ENCODE measurements at regions not wholly inside any gene's neighbourhood (a gene's known extent, or its start where the extent isn't known, plus 50 kb on each side); places are given as distances from the start of the nearest gene placed in this dataset.

DNA sequence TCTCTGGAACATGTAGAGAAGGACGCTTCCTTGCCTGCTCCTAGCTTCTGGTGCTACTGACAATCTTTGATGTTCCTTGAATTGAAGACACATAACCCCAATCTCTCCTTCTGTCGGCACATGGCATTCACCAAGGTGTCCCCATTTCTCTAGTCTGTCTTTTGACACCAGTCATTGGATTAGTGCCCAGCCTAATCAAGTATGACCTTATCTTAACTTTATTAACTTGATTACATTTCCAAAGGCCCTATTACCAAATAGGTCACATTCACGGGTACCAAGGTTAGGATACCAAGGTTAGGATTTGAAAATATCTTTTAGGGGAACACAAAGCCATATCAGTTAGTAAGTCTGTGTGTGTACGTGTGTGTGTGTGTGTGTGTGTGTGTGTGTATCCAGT, 377.9 kb downstream of the CMPK2 start:
- Histone ChIP-seq H4K20me1 (ENCODE audit: insufficient read depth) (no peaks in the 10 kb centered on the region), H3K9me2 (no peaks in the 10 kb centered on the region), H3K36me3 (replicated peaks in 1 of 2; ENCODE audit: control insufficient read depth in 1 of 2, insufficient read depth in 2 of 2, low read length in 1 of 2) (no peaks in the 10 kb centered on the region), H3K4me1 (ENCODE audit: control insufficient read depth in 1 of 2, insufficient read depth in 2 of 2, low read depth in 1 of 2, low read length in 1 of 2) (peaks cover 0 to 6% of the 10 kb centered on the region in 2 experiments; a peak in 1 of 4 replicates), H3K4me2 (no peak overlapping the region), H3F3A (replicated peaks; ENCODE audit: insufficient read depth) (no peaks in the 10 kb centered on the region), H3K4me3 (ENCODE audit: low read depth in 2 of 2, low read length in 1 of 2) (no peak overlapping the region), H3K9me3 (no peaks in the 10 kb centered on the region), H3K79me2 (ENCODE audit: insufficient read depth) (no peaks in the 10 kb centered on the region), H3K9ac (no peak overlapping the region), H2AFZ (ENCODE audit: low read depth) (no peak overlapping the region), H3K27me3 (ENCODE audit: insufficient read depth) (no peaks in the 10 kb centered on the region), H3K27ac (ENCODE audit: low read depth in 2 of 2, low read length in 1 of 2) (no peak overlapping the region)
- 34% methylated on average over 4 of the region's 4 CpGs for WGBS (ENCODE audit: low lambda C conversion rate)
- ChIA-PET POLR2A (no interaction called here), CTCF (interaction anchor here (0.6 kb wide), 1 partner anchor 105 kb away, joined by 3 read pairs; no protein-coding TSS in a partner anchor)
- TF ChIP-seq, protein P1, sequence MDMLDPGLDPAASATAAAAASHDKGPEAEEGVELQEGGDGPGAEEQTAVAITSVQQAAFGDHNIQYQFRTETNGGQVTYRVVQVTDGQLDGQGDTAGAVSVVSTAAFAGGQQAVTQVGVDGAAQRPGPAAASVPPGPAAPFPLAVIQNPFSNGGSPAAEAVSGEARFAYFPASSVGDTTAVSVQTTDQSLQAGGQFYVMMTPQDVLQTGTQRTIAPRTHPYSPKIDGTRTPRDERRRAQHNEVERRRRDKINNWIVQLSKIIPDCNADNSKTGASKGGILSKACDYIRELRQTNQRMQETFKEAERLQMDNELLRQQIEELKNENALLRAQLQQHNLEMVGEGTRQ (IDR thresholded peaks at IDR 0.05; ENCODE audit: borderline replicate concordance, low read depth, low read length), result no peak
- TF ChIP-seq, protein P2, sequence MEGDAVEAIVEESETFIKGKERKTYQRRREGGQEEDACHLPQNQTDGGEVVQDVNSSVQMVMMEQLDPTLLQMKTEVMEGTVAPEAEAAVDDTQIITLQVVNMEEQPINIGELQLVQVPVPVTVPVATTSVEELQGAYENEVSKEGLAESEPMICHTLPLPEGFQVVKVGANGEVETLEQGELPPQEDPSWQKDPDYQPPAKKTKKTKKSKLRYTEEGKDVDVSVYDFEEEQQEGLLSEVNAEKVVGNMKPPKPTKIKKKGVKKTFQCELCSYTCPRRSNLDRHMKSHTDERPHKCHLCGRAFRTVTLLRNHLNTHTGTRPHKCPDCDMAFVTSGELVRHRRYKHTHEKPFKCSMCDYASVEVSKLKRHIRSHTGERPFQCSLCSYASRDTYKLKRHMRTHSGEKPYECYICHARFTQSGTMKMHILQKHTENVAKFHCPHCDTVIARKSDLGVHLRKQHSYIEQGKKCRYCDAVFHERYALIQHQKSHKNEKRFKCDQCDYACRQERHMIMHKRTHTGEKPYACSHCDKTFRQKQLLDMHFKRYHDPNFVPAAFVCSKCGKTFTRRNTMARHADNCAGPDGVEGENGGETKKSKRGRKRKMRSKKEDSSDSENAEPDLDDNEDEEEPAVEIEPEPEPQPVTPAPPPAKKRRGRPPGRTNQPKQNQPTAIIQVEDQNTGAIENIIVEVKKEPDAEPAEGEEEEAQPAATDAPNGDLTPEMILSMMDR (IDR thresholded peaks at IDR 0.05), result no peak
- TF ChIP-seq TCF12 (IDR thresholded peaks at IDR 0.05), result no peak
- no peak for TF ChIP-seq SIN3A (IDR thresholded peaks at IDR 0.05; ENCODE audit: borderline replicate concordance, low read depth, low read length)
- TF ChIP-seq CHD2 (IDR thresholded peaks at IDR 0.05; ENCODE audit: low read length, partially characterized antibody), result no peak
- TF ChIP-seq RXRA (IDR thresholded peaks at IDR 0.05; ENCODE audit: borderline replicate concordance, low read depth), result no peak
- no peak for TF ChIP-seq RFX5 (IDR thresholded peaks at IDR 0.05; ENCODE audit: low read length)
- TF ChIP-seq MEF2A (IDR thresholded peaks at IDR 0.05; ENCODE audit: borderline replicate concordance, low read depth), result no peak
- TF ChIP-seq GABPA (IDR thresholded peaks at IDR 0.05; ENCODE audit: low read depth), result no peak
- TF ChIP-seq YY1 (IDR thresholded peaks at IDR 0.05; ENCODE audit: low read depth), result no peak
- TF ChIP-seq, protein P3, sequence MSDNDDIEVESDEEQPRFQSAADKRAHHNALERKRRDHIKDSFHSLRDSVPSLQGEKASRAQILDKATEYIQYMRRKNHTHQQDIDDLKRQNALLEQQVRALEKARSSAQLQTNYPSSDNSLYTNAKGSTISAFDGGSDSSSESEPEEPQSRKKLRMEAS (IDR thresholded peaks at IDR 0.05; ENCODE audit: low read depth), result no peak
- TF ChIP-seq, protein P4, sequence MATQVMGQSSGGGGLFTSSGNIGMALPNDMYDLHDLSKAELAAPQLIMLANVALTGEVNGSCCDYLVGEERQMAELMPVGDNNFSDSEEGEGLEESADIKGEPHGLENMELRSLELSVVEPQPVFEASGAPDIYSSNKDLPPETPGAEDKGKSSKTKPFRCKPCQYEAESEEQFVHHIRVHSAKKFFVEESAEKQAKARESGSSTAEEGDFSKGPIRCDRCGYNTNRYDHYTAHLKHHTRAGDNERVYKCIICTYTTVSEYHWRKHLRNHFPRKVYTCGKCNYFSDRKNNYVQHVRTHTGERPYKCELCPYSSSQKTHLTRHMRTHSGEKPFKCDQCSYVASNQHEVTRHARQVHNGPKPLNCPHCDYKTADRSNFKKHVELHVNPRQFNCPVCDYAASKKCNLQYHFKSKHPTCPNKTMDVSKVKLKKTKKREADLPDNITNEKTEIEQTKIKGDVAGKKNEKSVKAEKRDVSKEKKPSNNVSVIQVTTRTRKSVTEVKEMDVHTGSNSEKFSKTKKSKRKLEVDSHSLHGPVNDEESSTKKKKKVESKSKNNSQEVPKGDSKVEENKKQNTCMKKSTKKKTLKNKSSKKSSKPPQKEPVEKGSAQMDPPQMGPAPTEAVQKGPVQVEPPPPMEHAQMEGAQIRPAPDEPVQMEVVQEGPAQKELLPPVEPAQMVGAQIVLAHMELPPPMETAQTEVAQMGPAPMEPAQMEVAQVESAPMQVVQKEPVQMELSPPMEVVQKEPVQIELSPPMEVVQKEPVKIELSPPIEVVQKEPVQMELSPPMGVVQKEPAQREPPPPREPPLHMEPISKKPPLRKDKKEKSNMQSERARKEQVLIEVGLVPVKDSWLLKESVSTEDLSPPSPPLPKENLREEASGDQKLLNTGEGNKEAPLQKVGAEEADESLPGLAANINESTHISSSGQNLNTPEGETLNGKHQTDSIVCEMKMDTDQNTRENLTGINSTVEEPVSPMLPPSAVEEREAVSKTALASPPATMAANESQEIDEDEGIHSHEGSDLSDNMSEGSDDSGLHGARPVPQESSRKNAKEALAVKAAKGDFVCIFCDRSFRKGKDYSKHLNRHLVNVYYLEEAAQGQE (IDR thresholded peaks at IDR 0.05; ENCODE audit: low read depth, low read length), result no peak
- TF ChIP-seq, protein P5, sequence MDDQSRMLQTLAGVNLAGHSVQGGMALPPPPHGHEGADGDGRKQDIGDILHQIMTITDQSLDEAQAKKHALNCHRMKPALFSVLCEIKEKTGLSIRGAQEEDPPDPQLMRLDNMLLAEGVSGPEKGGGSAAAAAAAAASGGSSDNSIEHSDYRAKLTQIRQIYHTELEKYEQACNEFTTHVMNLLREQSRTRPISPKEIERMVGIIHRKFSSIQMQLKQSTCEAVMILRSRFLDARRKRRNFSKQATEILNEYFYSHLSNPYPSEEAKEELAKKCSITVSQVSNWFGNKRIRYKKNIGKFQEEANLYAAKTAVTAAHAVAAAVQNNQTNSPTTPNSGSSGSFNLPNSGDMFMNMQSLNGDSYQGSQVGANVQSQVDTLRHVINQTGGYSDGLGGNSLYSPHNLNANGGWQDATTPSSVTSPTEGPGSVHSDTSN (IDR thresholded peaks at IDR 0.05), result no peak
- no peak for DNase-seq

Data from SK-N-SH (cell line).